Fibroblast of pulmonary artery (primary cell): ENCODE measurements at regions not wholly inside any gene's neighbourhood (a gene's known extent, or its start where the extent isn't known, plus 50 kb on each side); places are given as distances from the start of the nearest gene placed in this dataset.

Source experiments
- DNase-seq: peaks from one replicate; pipeline ENCODE4 v3.0.0-alpha.2; 2010; ENCODE audit warnings: low read depth
- H3K4me3 ChIP-seq: replicated peaks from 2 replicates; pipeline ENCODE4 v1.5.1; 2011; ENCODE audit warnings: low read depth, mild to moderate bottlenecking, control low read depth, low read length, moderate library complexity
- TF ChIP-seq, protein P1 (sequence below): IDR thresholded peaks from 2 replicates; pipeline ENCODE4 v1.5.1; 2011; ENCODE audit warnings: mild to moderate bottlenecking, control low read depth, low read length, inconsistent platforms; ENCODE audit errors: missing control alignments

- H3K4me3 ChIP-seq: no peak overlapping the region
- TF ChIP-seq, protein P1, sequence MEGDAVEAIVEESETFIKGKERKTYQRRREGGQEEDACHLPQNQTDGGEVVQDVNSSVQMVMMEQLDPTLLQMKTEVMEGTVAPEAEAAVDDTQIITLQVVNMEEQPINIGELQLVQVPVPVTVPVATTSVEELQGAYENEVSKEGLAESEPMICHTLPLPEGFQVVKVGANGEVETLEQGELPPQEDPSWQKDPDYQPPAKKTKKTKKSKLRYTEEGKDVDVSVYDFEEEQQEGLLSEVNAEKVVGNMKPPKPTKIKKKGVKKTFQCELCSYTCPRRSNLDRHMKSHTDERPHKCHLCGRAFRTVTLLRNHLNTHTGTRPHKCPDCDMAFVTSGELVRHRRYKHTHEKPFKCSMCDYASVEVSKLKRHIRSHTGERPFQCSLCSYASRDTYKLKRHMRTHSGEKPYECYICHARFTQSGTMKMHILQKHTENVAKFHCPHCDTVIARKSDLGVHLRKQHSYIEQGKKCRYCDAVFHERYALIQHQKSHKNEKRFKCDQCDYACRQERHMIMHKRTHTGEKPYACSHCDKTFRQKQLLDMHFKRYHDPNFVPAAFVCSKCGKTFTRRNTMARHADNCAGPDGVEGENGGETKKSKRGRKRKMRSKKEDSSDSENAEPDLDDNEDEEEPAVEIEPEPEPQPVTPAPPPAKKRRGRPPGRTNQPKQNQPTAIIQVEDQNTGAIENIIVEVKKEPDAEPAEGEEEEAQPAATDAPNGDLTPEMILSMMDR: no peak
- DNase-seq: no peak
These were observed 60.0 kb upstream of the STX18 start for GRCh38 chr4:4601803-4602369.

GRCh38 chr4:4599481-4600275, 57.8 kb upstream of the STX18 start:
- DNase-seq: no peak
- TF ChIP-seq, protein P1: no peak
- no peak overlapping the region for H3K4me3 ChIP-seq

- DNase-seq: no peak
- H3K4me3 ChIP-seq: no peak overlapping the region
- TF ChIP-seq, protein P1: no peak
These were observed 57.1 kb upstream of the STX18 start for GRCh38 chr4:4598851-4599411.

DNA sequence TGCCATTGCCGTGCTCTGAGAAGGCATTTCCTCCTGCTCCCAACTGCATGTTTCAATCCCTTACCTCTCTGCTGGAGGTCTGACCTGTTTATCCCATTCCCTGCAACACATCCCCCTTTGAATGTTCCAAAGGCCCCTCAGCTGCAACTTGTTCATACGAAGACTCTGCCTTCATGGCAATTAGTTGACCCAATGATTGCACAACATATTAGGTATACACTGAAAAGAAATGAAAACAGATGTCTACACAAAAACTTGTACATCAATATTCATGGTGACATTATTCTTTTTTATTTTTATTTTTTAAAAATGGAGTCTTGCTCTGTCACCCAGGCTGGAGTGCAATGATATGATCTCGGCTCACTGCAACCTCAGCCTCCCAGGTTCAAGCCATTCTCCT, 54.9 kb upstream of the STX18 start:
- no peak for DNase-seq
- TF ChIP-seq, protein P1: no peak
- no peak overlapping the region for H3K4me3 ChIP-seq

DNA sequence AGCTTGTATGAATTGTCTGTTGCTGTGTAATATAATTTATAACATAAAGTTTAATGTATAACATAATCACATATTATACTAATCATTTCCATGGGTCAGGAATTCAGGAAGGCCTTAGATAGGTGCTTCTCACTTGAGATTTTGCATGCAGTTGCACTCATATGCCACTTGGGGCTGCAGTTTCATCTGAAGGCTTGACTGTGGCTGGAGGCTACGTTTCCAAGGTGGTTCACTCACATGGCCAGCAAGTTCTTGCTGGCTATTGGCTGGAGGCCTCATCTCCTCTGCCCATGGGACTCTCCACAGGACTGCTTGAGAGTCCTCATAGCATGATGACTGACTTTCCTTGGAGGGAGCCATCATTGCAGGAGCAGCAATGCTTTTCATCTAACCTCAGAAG, 53.4 kb upstream of the STX18 start:
- H3K4me3 ChIP-seq: no peak overlapping the region
- no peak for DNase-seq

DNA sequence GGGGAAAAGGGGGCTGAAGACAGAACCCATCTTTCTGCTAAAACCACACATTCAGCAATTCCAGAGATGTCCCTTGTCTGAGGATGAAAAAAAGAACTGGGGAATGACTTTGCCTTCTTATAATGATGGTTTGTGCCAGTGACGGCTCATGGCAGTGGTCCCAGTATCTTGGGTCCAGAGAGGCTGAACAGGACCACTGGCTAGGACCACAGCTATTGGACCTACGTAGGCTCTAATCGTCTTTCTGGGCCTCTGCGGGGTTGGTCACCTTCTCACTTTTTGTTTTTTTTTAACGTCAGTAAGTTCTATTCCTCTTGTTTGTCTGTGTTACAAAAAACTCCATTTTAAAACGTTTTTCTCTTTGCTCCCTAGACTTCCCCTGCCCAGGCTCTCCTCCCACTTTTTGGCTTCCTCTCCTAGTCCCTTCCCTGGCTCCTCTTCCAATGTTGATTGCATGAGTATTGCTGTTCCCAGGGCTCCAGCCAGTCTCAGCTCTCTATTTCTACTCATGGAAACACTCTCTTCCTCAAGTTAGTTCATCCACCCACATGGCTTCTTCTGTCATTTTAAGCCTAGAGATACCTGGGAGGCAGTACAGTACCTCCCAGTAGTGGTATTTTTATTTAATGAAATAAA, 52.6 kb upstream of the STX18 start:
- DNase-seq: no peak
- TF ChIP-seq, protein P1: no peak

More for the DNA sequence above, 53.4 kb upstream of the STX18 start:
- TF ChIP-seq, protein P1: peak; percentile 21

More for the DNA sequence above, 52.6 kb upstream of the STX18 start:
- no peak overlapping the region for H3K4me3 ChIP-seq
